ENCODE measurements at regions not wholly inside any gene's neighbourhood (a gene's known extent, or its start where the extent isn't known, plus 50 kb on each side); places are given as distances from the start of the nearest gene placed in this dataset.

- TF ChIP-seq CTCF (conservative IDR thresholded peaks at IDR 0.05) (no peak), EZH2 (IDR thresholded peaks at IDR 0.05; ENCODE audit: low read depth) (no peak)
Observed at GRCh38 chr10:11679946-11680345, 62.2 kb upstream of the ECHDC3 start.
